ENCODE measurements at regions not wholly inside any gene's neighbourhood (a gene's known extent, or its start where the extent isn't known, plus 50 kb on each side); places are given as distances from the start of the nearest gene placed in this dataset.
"Not testable (repeated sequence)": the region's sequence is repeated elsewhere in the genome, so short reads cannot be mapped to it uniquely, and the experiment has no call there.

- FAIRE-seq, result no peak
Measured at GRCh38 chr6:50510361-50510760, 203.0 kb upstream of the TFAP2D start.

GRCh38 chr6:50520326-50521266 lies 192.7 kb upstream of the TFAP2D start:
- FAIRE-seq, result no peak

GRCh38 chr6:50524341-50524740 lies 189.0 kb upstream of the TFAP2D start:
- FAIRE-seq, result no peak

GRCh38 chr6:50527985-50528384 lies 185.3 kb upstream of the TFAP2D start:
- FAIRE-seq, result no peak

GRCh38 chr6:50539447-50539846 lies 173.9 kb upstream of the TFAP2D start:
- no peak for FAIRE-seq

GRCh38 chr6:50541941-50542340 lies 171.4 kb upstream of the TFAP2D start:
- FAIRE-seq, result no peak

- FAIRE-seq, result no peak
Measured at GRCh38 chr6:50543666-50544065, 169.7 kb upstream of the TFAP2D start.

GRCh38 chr6:50549026-50549425 lies 164.3 kb upstream of the TFAP2D start:
- no peak for FAIRE-seq

- FAIRE-seq, result no peak
Measured at GRCh38 chr6:50549475-50549874, 163.9 kb upstream of the TFAP2D start.

- no peak for FAIRE-seq
Measured at GRCh38 chr6:50555982-50556381, 157.3 kb upstream of the TFAP2D start.

- FAIRE-seq, result no peak
Measured at GRCh38 chr6:50565004-50565403, 148.3 kb upstream of the TFAP2D start.

GRCh38 chr6:50571230-50571629 lies 142.1 kb upstream of the TFAP2D start:
- FAIRE-seq, result not testable (repeated sequence)

GRCh38 chr6:50585441-50586330 lies 127.6 kb upstream of the TFAP2D start:
- FAIRE-seq, result no peak

GRCh38 chr6:50586331-50586675 lies 127.0 kb upstream of the TFAP2D start:
- FAIRE-seq, result no peak

GRCh38 chr6:50589751-50590470 lies 123.4 kb upstream of the TFAP2D start:
- no peak for FAIRE-seq

- FAIRE-seq, result no peak
Measured at GRCh38 chr6:50591135-50591534, 122.2 kb upstream of the TFAP2D start.

- no peak for FAIRE-seq
Measured at GRCh38 chr6:50600280-50600679, 113.0 kb upstream of the TFAP2D start.

- FAIRE-seq, result no peak
Measured at GRCh38 chr6:50602292-50602691, 111.0 kb upstream of the TFAP2D start.

- FAIRE-seq, result no peak
Measured at GRCh38 chr6:50608421-50608820, 104.9 kb upstream of the TFAP2D start.

- no peak for FAIRE-seq
Measured at GRCh38 chr6:50610562-50610961, 102.8 kb upstream of the TFAP2D start.

GRCh38 chr6:50635429-50635828 lies 77.9 kb upstream of the TFAP2D start:
- no peak for FAIRE-seq

- FAIRE-seq, result no peak
Measured at GRCh38 chr6:50637267-50637666, 76.1 kb upstream of the TFAP2D start.

GRCh38 chr6:50649086-50649485 lies 64.2 kb upstream of the TFAP2D start:
- FAIRE-seq, result no peak

Measured in colon (tissue), 2 donors.